ENCODE measurements at regions not wholly inside any gene's neighbourhood (a gene's known extent, or its start where the extent isn't known, plus 50 kb on each side); places are given as distances from the start of the nearest gene placed in this dataset.

DNA sequence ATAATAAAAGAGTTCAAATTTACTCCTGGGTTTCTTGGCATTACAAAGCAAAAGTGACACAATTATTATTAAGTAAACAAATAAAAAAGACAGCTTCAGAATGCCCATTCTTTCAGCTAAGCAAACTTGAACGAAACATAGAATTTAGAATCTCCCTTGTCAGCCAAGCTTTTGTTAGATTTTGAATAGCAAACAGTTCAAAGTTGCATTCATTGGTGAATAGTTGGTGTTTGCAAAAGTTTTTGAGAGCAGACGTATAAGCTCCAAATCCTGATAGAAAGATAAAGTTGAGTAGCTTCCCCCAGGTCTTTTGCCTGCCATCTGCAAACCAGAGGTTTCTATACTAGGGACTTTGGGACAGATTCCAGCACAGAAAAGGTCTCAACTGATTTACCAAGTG lies 434.3 kb upstream of the TNP1 start:
- Mint-ChIP-seq H3K27me3 (no peaks in the 10 kb centered on the region), H3K4me1 (ENCODE audit: low read depth) (no peaks in the 10 kb centered on the region), H3K27ac (no peak overlapping the region), H3K4me3 (no peak overlapping the region), H3K36me3 (peaks cover 4% of the 10 kb centered on the region), H3K9me3 (ENCODE audit: low read depth) (peaks cover 11% of the 10 kb centered on the region)

DNA sequence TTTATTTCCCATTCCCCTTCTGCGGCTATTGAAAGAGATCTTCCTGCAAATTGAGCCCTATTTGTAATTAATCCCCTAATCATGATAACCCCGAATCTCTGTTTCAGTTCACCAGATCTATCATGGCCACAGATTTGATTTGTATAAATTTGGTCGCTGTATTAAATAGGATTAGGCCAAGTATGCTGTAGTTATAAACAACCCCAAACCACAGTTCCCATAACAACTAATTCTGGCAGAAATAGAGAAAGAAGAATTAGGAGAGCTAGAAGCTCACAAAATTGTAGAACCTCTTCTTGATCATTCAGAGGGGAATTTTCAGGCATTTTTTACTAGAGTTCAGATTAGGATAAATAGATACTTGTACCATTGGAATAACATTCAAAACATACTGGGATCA lies 433.7 kb upstream of the TNP1 start:
- Mint-ChIP-seq H3K36me3 (peaks cover 4% of the 10 kb centered on the region), H3K4me1 (ENCODE audit: low read depth) (no peaks in the 10 kb centered on the region), H3K27ac (no peak overlapping the region), H3K4me3 (no peak overlapping the region), H3K27me3 (no peaks in the 10 kb centered on the region), H3K9me3 (ENCODE audit: low read depth) (peaks cover 11% of the 10 kb centered on the region)

DNA sequence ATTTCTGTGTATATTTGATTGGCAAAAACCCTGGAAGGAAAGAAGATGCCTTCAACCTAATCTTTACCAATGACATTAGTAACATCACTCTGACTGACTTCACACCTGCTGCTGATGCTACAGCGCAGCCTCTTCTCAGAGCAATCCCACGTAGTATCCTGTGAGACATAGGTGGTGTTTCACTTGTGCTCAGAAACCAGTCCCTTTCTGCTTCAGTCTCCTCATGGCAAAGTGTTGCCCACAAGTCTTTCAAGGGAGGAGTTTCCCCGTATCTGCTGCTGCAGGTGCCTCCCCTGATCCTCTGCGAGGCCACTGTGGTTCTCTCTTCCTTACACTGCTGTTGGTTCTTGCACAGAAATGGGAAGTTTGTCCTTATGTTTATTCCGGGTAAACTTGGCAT lies 433.2 kb upstream of the TNP1 start:
- H3K27ac Mint-ChIP-seq = no peak overlapping the region

DNA sequence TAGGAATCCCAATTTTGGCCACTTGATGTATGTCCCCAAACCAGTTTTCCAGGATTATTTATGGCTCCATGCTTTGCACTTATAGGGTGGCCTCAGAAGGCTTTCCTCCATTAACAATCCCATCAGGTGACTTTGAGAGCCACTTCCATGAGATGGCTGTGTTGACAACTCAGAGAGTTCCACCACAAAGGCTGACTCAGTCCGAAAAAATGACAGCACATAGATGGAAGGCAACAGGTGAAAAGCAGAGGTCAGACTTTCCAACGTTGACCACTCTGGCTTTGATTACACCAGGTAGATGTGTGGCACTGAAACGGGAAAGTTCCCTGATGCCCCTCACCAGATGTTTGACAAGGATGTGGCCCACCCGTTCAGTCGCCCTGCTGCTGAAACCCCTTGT lies 431.4 kb upstream of the TNP1 start:
- H3K27ac Mint-ChIP-seq = no peak overlapping the region
- H3K36me3 Mint-ChIP-seq = no peaks in the 10 kb centered on the region
- H3K9me3 Mint-ChIP-seq (ENCODE audit: low read depth) = no peaks in the 10 kb centered on the region
- H3K4me1 Mint-ChIP-seq (ENCODE audit: low read depth) = no peaks in the 10 kb centered on the region
- H3K4me3 Mint-ChIP-seq = no peak overlapping the region
- no peaks in the 10 kb centered on the region for H3K27me3 Mint-ChIP-seq

More for the DNA sequence above, 433.2 kb upstream of the TNP1 start:
- Mint-ChIP-seq H3K4me1 (ENCODE audit: low read depth) (no peaks in the 10 kb centered on the region), H3K36me3 (peaks cover 4% of the 10 kb centered on the region), H3K4me3 (no peak overlapping the region), H3K27me3 (no peaks in the 10 kb centered on the region), H3K9me3 (ENCODE audit: low read depth) (peaks cover 11% of the 10 kb centered on the region)

DNA sequence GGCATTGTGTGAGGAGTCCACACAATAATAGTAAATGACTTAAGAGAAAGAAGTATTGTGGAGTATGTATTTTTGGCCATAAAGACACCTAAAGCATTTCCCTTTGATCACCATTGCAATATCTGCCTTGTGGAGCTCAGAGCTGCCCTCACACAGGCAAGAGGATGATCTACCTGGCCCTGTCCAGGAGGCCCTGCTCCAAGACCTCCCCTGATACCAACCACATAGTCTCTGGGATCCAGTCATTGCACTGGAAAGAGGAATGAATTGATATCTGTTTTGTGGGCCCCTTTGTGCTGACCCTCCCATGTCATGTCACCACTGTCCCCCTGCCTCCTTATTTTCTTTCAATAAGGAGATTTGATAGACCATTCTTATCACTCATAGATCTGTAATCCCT lies 430.6 kb upstream of the TNP1 start:
- H3K4me1 Mint-ChIP-seq (ENCODE audit: low read depth) = no peaks in the 10 kb centered on the region
- H3K27me3 Mint-ChIP-seq = no peaks in the 10 kb centered on the region
- H3K36me3 Mint-ChIP-seq = no peaks in the 10 kb centered on the region
- H3K4me3 Mint-ChIP-seq = no peak overlapping the region
- no peak overlapping the region for H3K27ac Mint-ChIP-seq
- H3K9me3 Mint-ChIP-seq (ENCODE audit: low read depth) = no peaks in the 10 kb centered on the region

DNA sequence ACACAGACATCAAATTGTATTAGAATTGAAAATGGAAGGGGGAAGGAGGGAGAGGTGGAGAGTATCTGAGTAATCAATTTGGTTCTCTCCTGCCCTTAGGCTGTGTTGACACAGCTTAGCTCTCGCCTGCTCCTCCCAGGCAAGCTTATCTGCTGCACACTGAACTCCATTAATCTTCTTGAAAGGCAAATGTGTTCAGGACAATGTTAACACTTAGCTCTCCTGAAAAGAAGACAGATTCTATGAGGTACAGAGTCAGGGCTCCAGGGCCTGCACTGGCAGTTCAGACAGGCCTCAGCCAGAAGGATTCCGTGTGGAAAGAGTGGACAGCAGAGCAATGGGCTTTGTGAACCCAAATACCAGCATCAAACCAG lies 430.0 kb upstream of the TNP1 start:
- no peaks in the 10 kb centered on the region for H3K36me3 Mint-ChIP-seq
- no peak overlapping the region for H3K27ac Mint-ChIP-seq
- H3K9me3 Mint-ChIP-seq (ENCODE audit: low read depth) = no peaks in the 10 kb centered on the region
- no peak overlapping the region for H3K4me3 Mint-ChIP-seq
- no peaks in the 10 kb centered on the region for H3K4me1 Mint-ChIP-seq (ENCODE audit: low read depth)
- H3K27me3 Mint-ChIP-seq = no peaks in the 10 kb centered on the region

DNA sequence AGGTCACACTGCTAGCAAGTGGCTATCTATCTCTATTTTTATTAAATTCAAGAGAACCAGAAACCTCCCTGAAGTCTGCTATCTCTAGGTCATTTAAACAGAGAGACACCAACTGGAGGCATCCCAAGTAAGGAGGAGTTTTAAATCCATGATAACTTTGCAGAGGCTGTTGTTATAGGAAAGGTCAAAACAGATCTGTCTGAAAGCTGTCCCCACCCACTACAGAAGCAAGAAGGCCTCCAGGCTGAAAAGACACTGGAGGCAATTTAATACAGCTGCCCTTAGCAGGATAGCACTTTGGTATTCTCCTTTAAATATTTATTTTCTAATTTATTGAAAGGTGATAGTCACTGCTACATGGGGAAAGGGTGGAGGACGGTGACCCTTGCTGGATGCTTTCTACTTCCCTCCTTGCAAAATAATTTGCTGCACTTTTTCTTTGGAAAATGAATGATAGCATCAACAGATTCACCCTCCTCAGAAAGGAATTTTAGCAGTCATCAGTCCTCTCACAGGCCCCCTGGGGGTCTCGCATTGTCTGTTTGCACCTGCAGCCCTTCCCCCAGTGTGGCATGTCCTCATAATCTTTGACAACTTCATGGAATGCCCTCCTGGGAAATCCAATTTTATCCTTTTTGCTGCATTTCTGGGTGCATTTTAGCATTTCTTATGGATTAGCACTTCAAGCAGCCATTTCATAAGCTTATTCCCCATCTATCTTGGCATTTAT lies 429.5 kb upstream of the TNP1 start:
- Mint-ChIP-seq H3K9me3 (ENCODE audit: low read depth) (no peaks in the 10 kb centered on the region), H3K27me3 (no peaks in the 10 kb centered on the region)

DNA sequence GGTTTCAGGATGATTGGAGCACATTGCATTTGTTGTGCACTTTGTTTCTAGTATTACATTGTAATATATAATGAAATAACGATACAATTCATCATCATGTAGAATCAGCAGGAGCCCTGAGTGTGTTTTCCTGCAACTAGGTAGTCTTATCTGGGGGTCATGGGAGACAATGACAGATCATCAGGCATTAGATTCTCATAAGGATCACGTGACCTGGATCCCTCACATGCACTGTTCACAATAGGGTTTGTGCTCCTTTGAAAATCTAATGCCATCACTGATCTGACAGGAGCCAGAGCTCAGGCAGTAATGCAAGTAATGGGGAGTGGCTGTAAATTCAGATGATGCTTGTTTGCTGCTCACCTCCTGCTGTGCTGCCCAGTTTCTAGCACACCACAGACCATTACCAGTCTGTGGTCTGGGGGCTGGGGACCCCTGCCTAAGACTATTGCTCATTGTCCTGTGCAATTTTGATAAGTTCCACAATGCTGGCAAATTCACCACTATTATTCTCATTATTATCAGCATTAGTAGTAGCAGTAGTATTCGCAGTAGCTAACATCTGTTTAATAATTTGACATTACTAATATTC lies 428.7 kb upstream of the TNP1 start:
- H3K27ac Mint-ChIP-seq = no peak overlapping the region
- no peaks in the 10 kb centered on the region for H3K4me1 Mint-ChIP-seq (ENCODE audit: low read depth)
- H3K36me3 Mint-ChIP-seq = no peaks in the 10 kb centered on the region
- H3K9me3 Mint-ChIP-seq (ENCODE audit: low read depth) = no peaks in the 10 kb centered on the region
- H3K4me3 Mint-ChIP-seq = no peak overlapping the region
- H3K27me3 Mint-ChIP-seq = no peaks in the 10 kb centered on the region

More for the DNA sequence above, 429.5 kb upstream of the TNP1 start:
- Mint-ChIP-seq H3K36me3 (no peaks in the 10 kb centered on the region), H3K4me1 (ENCODE audit: low read depth) (no peaks in the 10 kb centered on the region), H3K4me3 (no peak overlapping the region), H3K27ac (no peak overlapping the region)

DNA sequence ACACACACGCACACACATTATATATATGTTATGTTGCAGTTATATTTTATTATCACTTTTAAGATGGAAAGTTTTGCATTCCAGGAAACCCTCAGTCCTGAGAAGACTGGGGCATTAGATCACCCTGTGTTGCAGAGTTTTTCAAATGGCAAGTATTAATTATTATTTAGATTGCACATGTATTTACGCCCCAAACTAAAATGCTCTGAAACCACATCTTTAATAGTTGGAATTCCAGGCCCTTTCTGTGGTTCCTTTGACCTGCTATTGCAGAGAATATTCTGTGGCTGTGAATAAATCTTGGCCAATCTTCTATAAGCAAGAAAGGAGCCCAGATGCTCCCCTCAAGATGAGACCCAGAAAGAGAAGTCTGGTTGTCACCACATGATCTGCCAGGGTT lies 427.0 kb upstream of the TNP1 start:
- no peaks in the 10 kb centered on the region for H3K9me3 Mint-ChIP-seq (ENCODE audit: low read depth)
- H3K36me3 Mint-ChIP-seq = no peaks in the 10 kb centered on the region
- H3K4me1 Mint-ChIP-seq (ENCODE audit: low read depth) = no peaks in the 10 kb centered on the region
- no peak overlapping the region for H3K4me3 Mint-ChIP-seq
- no peak overlapping the region for H3K27ac Mint-ChIP-seq
- H3K27me3 Mint-ChIP-seq = no peaks in the 10 kb centered on the region

DNA sequence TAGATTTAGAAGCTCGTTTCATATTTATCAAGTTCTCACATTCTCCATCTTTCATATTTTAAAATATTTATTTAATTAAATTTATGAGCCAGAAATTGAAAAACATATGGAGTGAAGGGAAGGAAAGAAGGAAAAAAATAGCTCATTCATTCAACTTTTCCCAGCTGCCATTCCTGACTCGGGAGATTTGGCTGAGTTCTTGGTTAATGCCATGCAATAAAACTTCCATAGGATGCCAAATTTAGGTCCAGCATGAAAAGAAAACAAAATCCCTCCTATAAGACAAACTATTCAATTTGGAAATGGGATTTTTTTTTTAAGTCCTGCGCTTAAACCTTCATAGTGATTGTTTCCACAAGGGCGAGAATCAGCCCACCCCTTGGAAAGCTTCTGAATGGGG lies 426.1 kb upstream of the TNP1 start:
- H3K27ac Mint-ChIP-seq = no peak overlapping the region
- no peaks in the 10 kb centered on the region for H3K27me3 Mint-ChIP-seq
- no peak overlapping the region for H3K4me3 Mint-ChIP-seq
- no peaks in the 10 kb centered on the region for H3K36me3 Mint-ChIP-seq
- no peaks in the 10 kb centered on the region for H3K4me1 Mint-ChIP-seq (ENCODE audit: low read depth)
- no peaks in the 10 kb centered on the region for H3K9me3 Mint-ChIP-seq (ENCODE audit: low read depth)

DNA sequence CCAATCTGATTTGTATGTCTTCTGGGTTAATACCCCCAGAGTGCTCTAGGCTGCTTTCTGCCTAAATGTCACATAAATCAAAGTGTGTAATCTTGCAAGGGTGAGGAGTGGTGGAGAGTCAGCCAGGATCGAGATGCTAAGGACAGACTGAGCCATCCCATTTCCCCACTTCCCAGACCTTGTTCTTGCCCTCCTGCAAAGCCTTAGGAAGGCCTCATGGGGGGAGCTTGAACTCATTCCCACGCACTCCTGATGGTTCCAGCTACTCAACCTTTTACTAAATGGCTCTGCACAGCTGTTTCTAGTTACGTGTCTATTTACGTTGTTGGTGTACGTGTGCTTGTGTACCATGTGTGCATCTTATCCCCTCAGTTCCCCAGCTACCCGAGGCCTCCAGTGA lies 423.6 kb upstream of the TNP1 start:
- no peaks in the 10 kb centered on the region for H3K27me3 Mint-ChIP-seq
- H3K36me3 Mint-ChIP-seq = no peaks in the 10 kb centered on the region
- H3K4me1 Mint-ChIP-seq (ENCODE audit: low read depth) = no peaks in the 10 kb centered on the region
- H3K27ac Mint-ChIP-seq = no peak overlapping the region
- H3K4me3 Mint-ChIP-seq = no peak overlapping the region
- H3K9me3 Mint-ChIP-seq (ENCODE audit: low read depth) = no peaks in the 10 kb centered on the region

DNA sequence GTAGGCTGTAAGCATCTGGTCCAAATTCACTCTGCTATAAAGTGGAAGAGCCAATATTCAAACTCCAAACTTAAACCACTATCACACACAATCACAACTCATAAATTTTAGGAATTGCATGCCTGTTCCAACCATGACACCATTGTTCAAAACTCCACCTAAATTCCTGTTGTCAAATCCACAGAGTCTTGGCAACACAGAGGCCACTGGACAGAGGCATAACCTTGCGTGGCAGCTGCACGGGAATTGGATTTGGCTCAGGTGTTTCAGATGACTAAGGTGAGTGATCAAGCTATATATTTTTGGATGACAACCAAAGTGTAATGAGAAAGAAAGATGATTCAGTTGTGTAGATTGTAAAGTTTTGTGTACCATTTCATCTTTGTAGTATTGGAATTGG lies 422.7 kb upstream of the TNP1 start:
- Mint-ChIP-seq H3K4me1 (ENCODE audit: low read depth) (no peaks in the 10 kb centered on the region), H3K4me3 (no peak overlapping the region), H3K9me3 (ENCODE audit: low read depth) (no peaks in the 10 kb centered on the region), H3K27ac (no peak overlapping the region), H3K36me3 (no peaks in the 10 kb centered on the region), H3K27me3 (no peaks in the 10 kb centered on the region)

DNA sequence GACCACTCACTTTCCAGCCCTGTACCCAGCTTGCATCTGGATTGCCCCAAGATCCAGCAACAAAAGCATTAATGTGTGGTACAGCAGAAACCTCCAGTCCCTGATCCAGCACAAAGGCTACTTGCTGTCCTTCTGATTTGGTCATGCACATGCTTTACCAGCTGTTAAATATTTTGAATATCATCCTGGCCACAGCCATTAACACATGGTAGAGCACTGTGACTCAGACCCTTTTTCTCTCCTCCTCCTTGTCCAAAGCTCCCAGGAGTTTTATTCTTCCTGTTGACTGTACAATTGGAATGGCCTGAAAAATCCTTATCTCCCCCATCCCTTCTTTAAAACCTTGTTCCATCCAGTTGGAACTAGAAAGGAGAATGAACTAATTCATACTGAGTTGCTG lies 419.7 kb upstream of the TNP1 start:
- Mint-ChIP-seq H3K36me3 (no peaks in the 10 kb centered on the region), H3K9me3 (ENCODE audit: low read depth) (no peaks in the 10 kb centered on the region), H3K4me1 (ENCODE audit: low read depth) (no peaks in the 10 kb centered on the region), H3K27ac (no peak overlapping the region), H3K27me3 (no peaks in the 10 kb centered on the region), H3K4me3 (no peak overlapping the region)

DNA sequence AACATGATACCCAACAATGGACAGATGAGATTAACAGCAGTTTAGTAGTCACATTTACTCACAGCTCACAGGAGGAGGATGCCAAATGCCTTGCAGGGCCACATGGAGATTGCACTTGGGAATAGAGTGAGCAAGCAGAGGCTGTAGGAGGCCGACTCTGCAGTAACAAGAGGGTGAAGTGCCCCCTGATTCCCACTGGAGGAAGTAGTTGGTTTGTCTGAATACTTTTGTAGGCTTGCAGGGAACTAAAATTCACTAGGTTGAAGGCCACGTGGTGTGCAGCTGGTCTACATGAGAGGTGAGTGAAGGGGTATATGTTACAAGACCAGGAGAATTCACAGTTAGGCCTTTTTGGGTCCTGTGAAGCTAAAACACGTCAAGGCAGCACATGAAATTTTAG lies 419.3 kb upstream of the TNP1 start:
- no peaks in the 10 kb centered on the region for H3K27me3 Mint-ChIP-seq
- H3K4me1 Mint-ChIP-seq (ENCODE audit: low read depth) = no peaks in the 10 kb centered on the region
- no peaks in the 10 kb centered on the region for H3K9me3 Mint-ChIP-seq (ENCODE audit: low read depth)
- no peak overlapping the region for H3K4me3 Mint-ChIP-seq
- H3K27ac Mint-ChIP-seq = no peak overlapping the region
- H3K36me3 Mint-ChIP-seq = no peaks in the 10 kb centered on the region

DNA sequence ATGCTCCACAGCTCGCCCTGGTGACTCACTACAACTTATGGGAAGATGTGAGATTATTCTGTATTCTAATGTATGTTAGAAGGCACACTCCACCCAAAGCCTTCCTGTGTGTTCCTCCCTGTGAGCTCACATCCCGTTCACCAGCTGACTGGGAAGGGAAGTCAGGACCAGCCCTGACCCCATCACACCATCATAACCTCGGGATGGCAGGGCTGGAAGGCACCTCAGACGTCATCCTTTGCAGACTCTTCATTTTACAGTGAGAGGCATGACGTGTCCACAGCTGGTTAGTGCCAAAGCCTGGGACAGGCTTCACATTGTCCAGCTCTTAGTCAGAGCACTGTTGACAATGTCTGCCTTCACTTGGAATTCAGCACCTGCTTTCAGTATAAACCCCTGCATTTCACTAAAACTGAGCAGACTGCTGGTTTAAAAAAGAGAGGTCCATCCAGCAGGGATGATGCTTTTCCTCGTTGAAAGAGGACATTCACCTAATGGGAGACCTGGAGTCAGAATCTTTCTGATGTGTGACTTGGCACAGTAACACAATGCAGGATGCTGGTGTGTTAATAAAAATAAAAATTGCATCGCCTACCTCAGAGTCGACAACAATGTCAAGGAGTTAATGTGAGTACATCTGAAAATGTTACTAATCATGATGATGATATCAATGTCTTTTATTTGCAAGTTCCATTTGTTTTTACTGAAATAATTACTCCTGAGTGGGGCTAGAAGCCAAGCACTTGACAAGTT lies 418.0 kb upstream of the TNP1 start:
- no peaks in the 10 kb centered on the region for H3K9me3 Mint-ChIP-seq (ENCODE audit: low read depth)
- no peaks in the 10 kb centered on the region for H3K36me3 Mint-ChIP-seq
- no peaks in the 10 kb centered on the region for H3K27me3 Mint-ChIP-seq
- H3K4me1 Mint-ChIP-seq (ENCODE audit: low read depth) = no peaks in the 10 kb centered on the region
- no peak overlapping the region for H3K27ac Mint-ChIP-seq
- no peak overlapping the region for H3K4me3 Mint-ChIP-seq
